ENCODE measurements at regions not wholly inside any gene's neighbourhood (a gene's known extent, or its start where the extent isn't known, plus 50 kb on each side); places are given as distances from the start of the nearest gene placed in this dataset.

GRCh38 chr4:81549984-81550383 lies 78.3 kb upstream of the RASGEF1B start:
- Histone ChIP-seq H3K27ac (no peak overlapping the region), H3K4me2 (no peak overlapping the region)

GRCh38 chr4:81546777-81547176 lies 75.1 kb upstream of the RASGEF1B start:
- no peaks in the 10 kb centered on the region for H3K27me3 ChIP-seq

More at GRCh38 chr4:81549984-81550383, 78.3 kb upstream of the RASGEF1B start:
- Histone ChIP-seq H4K20me1 (no peaks in the 10 kb centered on the region), H3K4me1 (0 out of 2 replicates have a peak, but pooled peaks cover 6% of the 10 kb centered on the region), H3K4me3 (no peak overlapping the region), H3K36me3 (no peaks in the 10 kb centered on the region), H3K27me3 (no peaks in the 10 kb centered on the region), H3K9ac (no peak overlapping the region), H3K9me3 (no peaks in the 10 kb centered on the region)
- no peak for TF ChIP-seq Cebpa-rat (IDR thresholded peaks at IDR 0.05)

GRCh38 chr4:81541161-81541945 lies 69.6 kb upstream of the RASGEF1B start:
- H3K36me3 ChIP-seq = no peaks in the 10 kb centered on the region
- H3K4me2 ChIP-seq = no peak overlapping the region
- no peak overlapping the region for H3K9ac ChIP-seq
- no peaks in the 10 kb centered on the region for H3K9me3 ChIP-seq
- H3K27me3 ChIP-seq = no peaks in the 10 kb centered on the region
- no peaks in the 10 kb centered on the region for H4K20me1 ChIP-seq
- H3K27ac ChIP-seq = no peak overlapping the region
- no peak overlapping the region for H3K4me3 ChIP-seq
- H3K4me1 ChIP-seq = peaks cover 10% of the 10 kb centered on the region
- TF ChIP-seq Cebpa-rat (IDR thresholded peaks at IDR 0.05) = no peak

More at GRCh38 chr4:81546777-81547176, 75.1 kb upstream of the RASGEF1B start:
- no peak overlapping the region for H3K4me2 ChIP-seq
- no peaks in the 10 kb centered on the region for H3K4me1 ChIP-seq
- H4K20me1 ChIP-seq = no peaks in the 10 kb centered on the region
- no peak overlapping the region for H3K4me3 ChIP-seq
- no peak for TF ChIP-seq Cebpa-rat (IDR thresholded peaks at IDR 0.05)
- H3K9ac ChIP-seq = no peak overlapping the region
- H3K36me3 ChIP-seq = no peaks in the 10 kb centered on the region
- no peaks in the 10 kb centered on the region for H3K9me3 ChIP-seq
- no peak overlapping the region for H3K27ac ChIP-seq

- Histone ChIP-seq H3K9me3 (no peaks in the 10 kb centered on the region), H3K4me1 (peaks cover 10% of the 10 kb centered on the region), H3K27me3 (no peaks in the 10 kb centered on the region)
These were observed 67.2 kb upstream of the RASGEF1B start for GRCh38 chr4:81538716-81539427.

GRCh38 chr4:81531410-81531809 lies 59.7 kb upstream of the RASGEF1B start:
- no peaks in the 10 kb centered on the region for H3K27me3 ChIP-seq
- H3K4me3 ChIP-seq = no peak overlapping the region
- no peak overlapping the region for H3K4me2 ChIP-seq
- H3K9me3 ChIP-seq = peaks cover 27% of the 10 kb centered on the region
- no peaks in the 10 kb centered on the region for H4K20me1 ChIP-seq
- H3K27ac ChIP-seq = no peak overlapping the region
- H3K9ac ChIP-seq = no peak overlapping the region
- TF ChIP-seq Cebpa-rat (IDR thresholded peaks at IDR 0.05) = no peak
- H3K4me1 ChIP-seq = no peaks in the 10 kb centered on the region
- no peaks in the 10 kb centered on the region for H3K36me3 ChIP-seq

More at GRCh38 chr4:81538716-81539427, 67.2 kb upstream of the RASGEF1B start:
- TF ChIP-seq Cebpa-rat (IDR thresholded peaks at IDR 0.05) = no peak
- no peaks in the 10 kb centered on the region for H3K36me3 ChIP-seq
- H3K9ac ChIP-seq = no peak overlapping the region
- peak overlapping the region; percentile 39 for H3K4me2 ChIP-seq
- H4K20me1 ChIP-seq = no peaks in the 10 kb centered on the region
- H3K27ac ChIP-seq = no peak overlapping the region
- H3K4me3 ChIP-seq = no peak overlapping the region

- Histone ChIP-seq H3K4me3 (no peak overlapping the region), H3K27ac (no peak overlapping the region), H3K4me1 (no peaks in the 10 kb centered on the region), H3K4me2 (no peak overlapping the region), H4K20me1 (no peaks in the 10 kb centered on the region), H3K36me3 (no peaks in the 10 kb centered on the region), H3K9me3 (peaks cover 30% of the 10 kb centered on the region), H3K9ac (no peak overlapping the region), H3K27me3 (no peaks in the 10 kb centered on the region)
- TF ChIP-seq Cebpa-rat (IDR thresholded peaks at IDR 0.05) = no peak
These were observed 57.3 kb upstream of the RASGEF1B start for GRCh38 chr4:81528979-81529378.

GRCh38 chr4:81528200-81528599 lies 56.5 kb upstream of the RASGEF1B start:
- Histone ChIP-seq H3K27me3 (no peaks in the 10 kb centered on the region), H3K9ac (no peak overlapping the region), H4K20me1 (no peaks in the 10 kb centered on the region), H3K4me3 (peak overlapping the region; percentile 20; the same call in 1 of the 2 replicates), H3K9me3 (peaks cover 30% of the 10 kb centered on the region), H3K4me1 (no peaks in the 10 kb centered on the region), H3K27ac (no peak overlapping the region), H3K36me3 (no peaks in the 10 kb centered on the region), H3K4me2 (no peak overlapping the region)
- no peak for TF ChIP-seq Cebpa-rat (IDR thresholded peaks at IDR 0.05)

- no peaks in the 10 kb centered on the region for H3K36me3 ChIP-seq
- TF ChIP-seq Cebpa-rat (IDR thresholded peaks at IDR 0.05) = no peak
- H3K27ac ChIP-seq = no peak overlapping the region
- H3K4me1 ChIP-seq = no peaks in the 10 kb centered on the region
- peak overlapping the region; percentile 20; the same call in 1 of the 2 replicates for H3K4me3 ChIP-seq
- no peaks in the 10 kb centered on the region for H4K20me1 ChIP-seq
- H3K9me3 ChIP-seq = peaks cover 30% of the 10 kb centered on the region
- no peaks in the 10 kb centered on the region for H3K27me3 ChIP-seq
- H3K9ac ChIP-seq = no peak overlapping the region
- H3K4me2 ChIP-seq = no peak overlapping the region
These were observed 56.0 kb upstream of the RASGEF1B start for GRCh38 chr4:81527709-81528108.

GRCh38 chr4:81527115-81527514 lies 55.4 kb upstream of the RASGEF1B start:
- TF ChIP-seq Cebpa-rat (IDR thresholded peaks at IDR 0.05) = no peak
- no peak overlapping the region for H3K9ac ChIP-seq
- H3K27me3 ChIP-seq = no peaks in the 10 kb centered on the region
- H3K4me3 ChIP-seq = no peak overlapping the region
- H3K4me2 ChIP-seq = no peak overlapping the region
- H3K36me3 ChIP-seq = no peaks in the 10 kb centered on the region
- H4K20me1 ChIP-seq = no peaks in the 10 kb centered on the region
- H3K4me1 ChIP-seq = no peaks in the 10 kb centered on the region
- H3K9me3 ChIP-seq = peaks cover 30% of the 10 kb centered on the region
- H3K27ac ChIP-seq = no peak overlapping the region

- H3K27me3 ChIP-seq = no peaks in the 10 kb centered on the region
- no peak overlapping the region for H3K27ac ChIP-seq
- H3K36me3 ChIP-seq = no peaks in the 10 kb centered on the region
- H3K4me1 ChIP-seq = no peaks in the 10 kb centered on the region
- no peak overlapping the region for H3K4me3 ChIP-seq
- no peak overlapping the region for H3K4me2 ChIP-seq
- no peak overlapping the region for H3K9ac ChIP-seq
- H3K9me3 ChIP-seq = peaks cover 30% of the 10 kb centered on the region
- no peak for TF ChIP-seq Cebpa-rat (IDR thresholded peaks at IDR 0.05)
- H4K20me1 ChIP-seq = no peaks in the 10 kb centered on the region
These were observed 55.0 kb upstream of the RASGEF1B start for GRCh38 chr4:81526706-81527105.

Data from BLaER1 (cell line).